Inflammatory macrophage treated with lipopolysaccharide for 4 hours (primary cell): ENCODE measurements at regions not wholly inside any gene's neighbourhood (a gene's known extent, or its start where the extent isn't known, plus 50 kb on each side); places are given as distances from the start of the nearest gene placed in this dataset.
"Not testable (repeated sequence)": the region's sequence is repeated elsewhere in the genome, so short reads cannot be mapped to it uniquely, and the experiment has no call there.

Experiments
- DNase-seq: peaks from one replicate; pipeline ENCODE4 v3.0.0-alpha.2; 2020

DNA sequence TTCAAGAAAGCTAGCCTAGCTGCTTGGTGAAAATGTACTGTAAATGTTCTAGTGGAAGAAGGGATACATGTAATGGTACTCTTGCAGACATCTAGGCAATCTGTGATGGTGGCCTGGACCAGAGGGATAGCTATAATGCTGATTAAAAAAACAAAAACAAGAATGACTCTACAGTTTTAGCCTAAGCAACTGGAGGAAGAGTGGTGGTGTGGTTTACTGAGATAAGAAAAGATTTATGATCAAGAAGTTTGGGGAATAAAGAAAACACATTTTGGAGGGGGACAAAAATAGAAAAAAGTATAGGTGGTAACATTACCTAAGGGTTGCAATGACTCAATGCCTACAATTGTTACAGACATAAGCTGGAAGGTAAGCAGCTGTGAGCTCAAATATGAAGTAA lies 1080.7 kb upstream of the CELF4 start:
- DNase-seq, result no peak

DNA sequence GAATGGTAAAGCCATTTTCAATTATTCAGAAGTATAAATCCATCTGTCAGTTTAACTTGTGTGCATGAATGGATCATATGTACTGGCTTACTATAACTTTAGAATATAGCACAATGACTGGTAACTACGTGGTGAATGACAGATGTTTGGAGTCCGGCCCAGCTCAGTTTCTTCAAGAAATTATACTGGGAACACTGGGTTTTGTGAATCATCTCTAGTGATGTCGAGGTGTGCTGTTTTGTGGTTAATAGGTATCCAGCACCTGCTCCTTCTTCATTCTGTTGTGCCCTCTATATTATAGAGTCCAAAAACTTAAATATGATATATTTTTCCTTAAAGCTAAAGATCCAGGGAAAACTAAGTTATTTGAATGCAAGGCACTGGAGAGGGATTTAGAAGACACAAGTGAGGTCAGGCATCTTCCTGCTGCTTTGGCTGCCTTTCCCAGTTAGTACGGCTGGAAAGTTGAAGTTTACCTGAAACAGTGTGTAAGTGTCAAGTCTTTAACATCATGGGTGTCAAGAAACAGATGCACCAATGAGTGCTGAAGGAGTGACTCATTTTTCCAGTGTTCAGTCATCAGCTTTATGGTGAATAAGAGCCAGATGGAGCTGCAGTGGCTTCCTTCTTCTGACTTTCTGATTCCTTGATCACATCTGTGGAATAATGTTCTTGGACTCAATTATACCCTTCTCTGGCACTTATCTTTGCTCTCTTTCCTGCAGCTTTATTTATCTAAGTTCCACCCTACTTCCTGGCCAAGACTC lies 1079.5 kb upstream of the CELF4 start:
- DNase-seq, result no peak

DNA sequence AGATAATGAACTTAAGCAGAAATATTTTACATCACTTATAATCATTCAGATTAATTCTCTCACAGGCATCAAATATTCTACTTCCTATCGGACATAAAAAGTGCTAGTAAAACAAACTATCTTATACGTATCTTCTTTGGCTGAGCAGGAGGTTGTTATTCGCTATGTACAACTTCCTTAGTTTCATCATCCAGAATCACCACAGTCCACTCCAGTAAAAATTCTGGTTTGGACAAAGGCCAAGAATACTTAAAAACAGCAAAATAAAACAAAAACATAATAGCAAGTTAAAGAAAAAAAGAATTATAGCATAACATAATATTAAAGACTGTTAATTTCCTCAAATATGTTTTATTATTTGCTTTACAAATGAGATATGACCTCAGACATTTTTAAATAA lies 1077.1 kb upstream of the CELF4 start:
- DNase-seq, result no peak

DNA sequence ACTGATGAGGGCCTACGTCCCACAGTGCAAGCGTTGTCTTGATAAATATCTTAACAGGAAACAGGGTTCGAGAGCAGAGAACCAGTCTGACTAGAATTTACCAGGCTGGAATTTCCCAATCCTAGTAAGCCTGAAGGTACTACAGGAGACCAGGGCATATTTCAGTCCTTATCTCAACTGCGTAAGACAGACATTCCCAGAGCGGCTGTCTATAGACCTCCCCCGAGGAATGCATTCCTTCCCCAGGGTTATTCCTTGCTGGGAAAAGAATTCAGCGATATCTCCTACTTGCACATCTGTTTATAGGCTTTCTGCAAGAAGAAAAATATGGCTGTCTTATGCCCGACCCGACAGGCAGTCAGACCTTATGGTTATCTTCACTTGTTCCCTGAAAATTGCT lies 1074.1 kb upstream of the CELF4 start:
- DNase-seq, result not testable (repeated sequence)

DNA sequence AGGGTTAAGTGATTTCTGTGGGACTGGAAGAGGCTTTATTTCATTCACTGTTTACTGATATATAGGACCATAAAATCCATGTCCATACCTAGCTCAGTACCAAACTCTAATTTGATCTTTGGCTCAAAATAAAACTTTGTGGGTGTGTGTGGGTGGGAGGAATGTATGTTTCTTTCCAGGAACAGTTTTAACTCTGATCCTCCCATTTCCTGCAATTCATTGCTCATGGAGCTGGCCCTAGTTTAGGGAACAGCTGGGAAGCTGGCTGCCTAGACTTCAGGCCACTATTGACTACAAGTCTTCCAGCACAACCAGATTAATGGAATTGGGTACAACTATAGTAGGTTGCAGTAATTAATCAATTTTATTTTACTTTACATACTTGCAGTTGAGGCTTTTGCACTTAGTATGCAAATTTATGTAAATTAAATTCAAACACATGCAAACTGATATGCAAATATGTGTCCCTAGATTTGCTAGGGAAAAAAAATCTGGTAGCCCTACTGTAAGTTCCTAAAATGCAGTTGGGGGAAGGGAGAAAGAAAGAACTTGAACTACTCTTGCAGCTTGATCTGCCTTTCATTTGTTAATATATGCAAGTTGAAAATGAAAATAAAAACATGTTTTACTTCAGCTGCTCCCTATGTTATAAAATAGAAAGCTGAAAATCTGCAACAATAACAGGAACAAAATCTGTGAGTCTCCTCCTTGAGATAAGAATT lies 1070.3 kb upstream of the CELF4 start:
- DNase-seq, result no peak

DNA sequence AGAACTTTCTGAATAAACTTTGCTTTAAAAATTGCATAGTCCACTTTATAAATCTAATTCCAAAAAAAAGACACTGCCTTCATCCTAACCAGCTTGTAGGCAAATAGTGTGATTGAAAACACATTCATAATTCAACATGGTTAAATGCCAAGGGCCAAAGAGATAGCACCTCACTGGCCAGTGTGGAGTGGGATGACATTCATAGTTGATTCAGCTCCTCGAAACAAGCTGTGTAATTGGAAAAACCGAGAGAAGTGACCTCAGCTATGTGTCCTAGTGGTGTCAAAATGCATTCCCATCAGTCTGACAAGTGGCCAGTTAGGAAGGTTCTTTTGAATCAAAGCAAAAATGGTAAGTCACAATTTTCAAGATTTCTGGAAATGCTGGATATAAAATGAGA lies 1068.5 kb upstream of the CELF4 start:
- no peak for DNase-seq

DNA sequence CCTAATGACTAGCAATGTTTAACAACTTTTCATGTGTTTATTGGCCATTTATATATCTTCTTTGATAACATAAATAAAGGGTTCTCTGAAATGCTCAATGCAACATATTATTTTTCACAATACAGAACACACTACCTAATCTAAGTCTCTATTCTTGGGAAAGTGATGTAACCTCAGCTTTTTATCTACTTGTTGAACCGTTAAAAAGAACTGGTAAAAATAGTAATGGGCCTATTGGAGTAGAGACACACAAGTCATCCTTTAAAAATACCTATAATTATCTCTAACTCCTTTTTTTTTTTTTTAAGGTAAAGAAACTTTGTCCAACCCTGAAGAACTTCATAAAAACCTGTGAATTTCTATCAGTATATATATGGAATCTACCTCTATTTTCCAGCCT lies 1067.7 kb upstream of the CELF4 start:
- DNase-seq, result no peak

DNA sequence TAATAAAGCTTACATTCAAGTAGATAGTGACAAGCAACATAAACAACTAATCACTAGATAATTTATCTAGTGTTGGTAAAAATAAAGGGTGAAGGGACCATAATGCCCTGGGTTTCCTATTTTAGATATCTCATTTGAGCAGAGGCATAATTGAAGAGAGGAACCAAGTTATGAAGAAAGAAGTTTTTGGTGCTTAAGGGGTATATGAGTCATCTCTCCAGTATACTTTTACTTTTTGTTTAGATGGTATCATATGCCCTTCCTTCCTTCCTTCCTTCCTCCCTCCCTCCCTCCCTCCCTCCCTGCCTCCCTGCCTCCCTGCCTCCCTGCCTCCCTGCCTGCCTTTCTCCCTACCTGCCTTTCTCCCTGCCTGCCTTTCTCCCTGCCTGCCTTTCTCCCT lies 1053.5 kb upstream of the CELF4 start:
- DNase-seq, result no peak

DNA sequence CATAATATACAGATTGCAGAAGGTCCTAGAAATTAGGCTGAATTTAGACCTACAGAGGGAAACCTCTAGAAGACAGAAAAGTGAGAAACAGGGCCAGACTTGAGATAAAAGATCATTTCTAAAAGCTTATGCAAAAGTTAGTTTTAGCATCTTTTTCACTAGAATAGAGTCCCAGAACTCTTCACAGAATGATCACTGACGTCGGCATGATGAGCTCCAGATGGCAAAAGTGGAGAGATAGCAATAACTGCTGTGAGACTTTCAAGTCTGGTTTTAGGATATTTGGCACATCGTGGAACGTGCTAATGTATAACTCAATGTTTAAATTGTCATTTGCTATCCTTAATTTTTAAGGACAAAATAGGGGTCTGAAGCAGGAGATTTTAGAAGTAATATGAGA lies 1050.7 kb upstream of the CELF4 start:
- no peak for DNase-seq

DNA sequence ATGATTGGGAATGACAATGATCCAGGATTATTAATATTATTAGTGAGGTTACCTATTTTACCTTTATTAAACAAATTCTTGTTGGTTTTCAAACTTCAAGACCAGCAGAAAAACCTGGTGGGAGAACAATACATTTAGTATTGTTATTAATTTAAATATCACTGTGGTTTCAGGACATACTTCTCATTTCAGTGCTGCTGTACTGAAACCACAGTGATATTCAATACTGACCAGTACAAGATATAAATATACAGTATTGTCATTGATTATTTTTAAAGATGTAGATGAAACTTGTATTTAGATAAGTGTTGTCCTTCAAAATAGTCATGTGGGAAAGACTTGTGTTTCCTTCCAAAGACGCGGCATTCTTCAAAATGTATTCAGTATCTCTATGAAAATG lies 1047.3 kb upstream of the CELF4 start:
- no peak for DNase-seq

DNA sequence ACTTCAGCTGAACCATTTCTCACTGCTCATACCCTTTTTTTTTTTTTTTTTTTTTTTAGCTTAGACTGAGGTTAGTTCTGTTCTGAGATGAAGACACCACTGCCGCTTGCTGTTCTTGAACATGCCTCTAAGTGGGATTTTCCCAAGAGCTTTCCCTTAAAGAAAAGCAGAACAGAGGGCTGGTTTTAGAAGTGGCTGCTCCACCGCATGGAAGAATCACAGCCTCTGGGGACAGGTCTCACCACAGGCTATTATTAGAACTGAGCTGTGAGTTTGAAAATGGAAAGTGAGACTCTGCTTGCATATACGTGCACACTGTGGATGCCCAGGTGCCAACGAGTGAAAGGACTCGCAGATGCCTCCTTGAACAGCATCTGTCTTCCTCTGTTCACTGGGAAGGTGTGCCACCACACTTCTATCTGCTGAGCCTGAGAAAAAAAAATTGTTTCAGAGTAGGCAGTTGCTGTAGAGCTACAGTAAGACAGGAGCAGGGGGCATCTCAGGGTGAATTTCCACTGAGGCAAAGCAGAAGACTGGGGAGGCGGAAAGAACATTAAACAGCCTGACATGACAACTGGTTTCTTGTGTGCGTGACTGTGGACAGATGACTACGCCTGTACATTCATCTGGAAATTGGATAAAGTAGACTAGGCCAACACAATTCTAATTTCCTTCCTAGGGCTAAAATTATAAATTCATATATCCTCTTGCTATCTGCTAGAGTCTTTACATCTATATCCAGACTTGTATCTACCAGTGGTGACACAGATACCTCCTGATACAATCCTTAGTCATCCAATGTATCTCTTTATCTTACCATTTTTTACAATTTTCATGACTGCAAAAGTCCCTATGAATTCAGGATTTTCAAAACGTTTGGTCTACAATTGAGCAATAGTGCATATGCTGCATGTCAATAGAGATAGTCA lies 1045.7 kb upstream of the CELF4 start:
- no peak for DNase-seq

DNA sequence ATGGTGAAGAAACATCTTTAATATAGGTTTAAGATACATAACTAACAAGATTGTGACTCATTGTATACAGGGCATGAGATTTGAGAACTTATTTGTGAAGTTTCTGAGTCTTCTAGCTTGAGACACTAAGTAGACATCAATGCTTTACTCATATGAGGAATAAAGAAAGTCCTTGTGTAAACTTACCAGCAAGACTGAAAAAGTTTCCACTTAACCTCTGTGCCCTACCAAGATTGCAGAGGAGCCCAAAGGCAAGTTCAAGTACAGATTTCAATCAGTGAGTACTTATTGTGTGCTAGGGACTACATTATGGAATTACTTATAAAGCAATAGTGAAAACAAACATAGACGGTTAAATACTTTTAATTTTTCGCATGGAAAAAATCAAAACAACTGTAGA lies 1041.2 kb upstream of the CELF4 start:
- no peak for DNase-seq

DNA sequence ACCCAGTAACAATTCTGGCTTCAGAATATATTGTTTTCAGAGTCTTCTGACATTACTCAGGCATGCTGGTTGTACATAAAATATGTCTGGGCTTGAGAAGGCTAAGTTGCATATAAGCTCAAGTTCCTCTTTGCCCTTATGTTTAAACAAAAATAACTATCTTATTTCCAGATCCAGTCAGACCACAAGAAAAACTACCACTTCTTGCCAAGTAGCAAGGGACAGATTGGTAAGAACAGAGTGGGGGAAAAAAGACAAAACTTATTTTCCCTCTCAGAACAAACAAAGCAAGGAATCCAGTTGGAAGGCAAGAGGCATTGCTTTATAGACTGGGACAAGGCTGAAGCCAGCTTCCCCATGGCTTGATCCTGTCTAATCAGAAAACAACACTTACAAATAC lies 1036.7 kb upstream of the CELF4 start:
- DNase-seq, result no peak

DNA sequence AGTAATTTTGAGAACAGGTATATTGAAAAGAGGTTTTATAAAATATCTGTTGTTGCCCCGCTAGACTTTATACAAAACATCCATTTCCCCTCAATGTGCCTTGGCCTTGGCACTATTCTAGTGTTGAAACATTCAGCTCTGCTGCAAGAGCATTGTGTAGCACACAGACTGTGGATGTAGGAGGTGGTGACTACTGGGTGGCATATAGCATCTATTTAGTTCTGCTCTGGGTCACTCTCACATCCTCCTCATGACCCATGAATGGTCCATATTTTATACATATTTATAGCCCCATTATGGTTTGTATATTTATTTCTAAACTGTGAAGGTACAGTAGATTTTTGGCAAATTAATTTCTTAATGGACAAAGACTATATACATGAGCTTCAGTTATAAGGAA lies 1022.0 kb upstream of the CELF4 start:
- no peak for DNase-seq

DNA sequence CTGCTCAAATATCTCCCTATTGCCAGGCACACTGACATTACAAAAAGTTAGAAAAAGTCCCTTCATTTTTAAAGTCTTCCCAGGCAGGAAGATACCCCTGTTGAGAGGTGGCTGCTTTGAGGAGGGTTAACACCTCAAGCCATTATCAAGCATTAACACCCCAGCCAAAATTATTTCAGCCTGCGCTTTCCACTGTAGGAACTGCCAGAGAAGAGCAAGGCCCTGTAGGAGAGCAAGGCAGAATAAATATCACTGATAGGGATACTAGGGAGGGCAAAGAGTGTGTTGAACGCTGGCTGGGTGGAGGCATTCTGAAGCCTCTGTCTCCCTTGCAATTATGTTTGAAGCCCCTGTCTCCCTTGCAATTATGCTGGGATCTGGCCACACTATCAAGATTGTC lies 1020.7 kb upstream of the CELF4 start:
- no peak for DNase-seq

DNA sequence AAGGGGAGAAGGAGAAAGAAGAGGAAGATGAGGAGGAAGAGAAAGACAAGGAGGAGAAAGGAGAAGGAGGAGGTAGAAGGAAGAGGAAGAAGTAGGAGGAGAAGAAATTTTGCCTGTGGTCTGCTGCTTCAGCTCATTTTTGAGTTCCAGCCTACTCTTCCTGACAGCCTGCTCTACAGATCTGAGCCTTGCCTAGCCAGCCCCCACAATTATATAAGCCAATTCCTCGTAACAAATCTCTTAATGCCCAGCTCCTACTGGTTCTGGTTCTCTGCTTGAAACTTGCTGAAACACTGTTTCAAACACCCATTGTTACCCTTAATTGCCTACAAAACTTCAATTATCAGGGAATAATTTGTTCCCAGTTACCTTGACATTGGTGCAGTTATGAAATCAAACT lies 1014.2 kb upstream of the CELF4 start:
- no peak for DNase-seq

DNA sequence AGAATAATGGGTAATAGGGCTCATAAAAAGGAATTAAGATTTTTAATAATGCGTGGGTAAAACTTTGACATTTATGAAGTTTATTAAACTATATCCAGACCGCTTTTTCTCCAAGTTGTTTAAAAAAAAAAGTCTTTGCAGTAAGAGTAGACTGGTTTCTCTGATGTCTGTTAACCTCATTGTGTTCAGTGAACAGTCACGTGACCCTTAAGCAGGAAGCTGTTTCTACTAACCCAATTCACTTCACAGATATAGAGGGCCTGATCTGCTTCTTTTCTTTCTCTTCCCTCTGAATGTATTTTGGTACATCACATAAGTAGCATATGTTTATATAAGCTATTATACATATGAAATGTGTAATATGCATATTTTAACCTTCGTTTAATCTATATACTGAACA lies 1011.3 kb upstream of the CELF4 start:
- DNase-seq, result no peak

DNA sequence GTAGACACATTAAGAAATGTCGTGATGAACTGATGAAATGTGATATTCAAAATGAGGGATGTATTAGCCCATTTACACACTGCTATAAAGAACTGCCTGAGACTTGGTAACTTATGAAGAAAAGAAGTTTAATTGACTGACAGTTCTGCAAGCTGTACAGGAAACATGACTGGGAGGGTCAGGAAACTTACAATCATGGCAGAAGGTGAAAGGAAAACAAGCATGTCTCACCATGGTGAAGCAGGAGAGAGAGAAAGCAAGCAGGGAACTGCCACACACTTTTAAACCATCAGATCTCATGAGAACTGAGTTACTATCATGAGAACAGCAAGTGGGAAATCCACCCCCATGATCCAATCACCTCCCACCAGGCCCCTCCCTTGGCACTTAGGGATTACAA lies 1010.8 kb upstream of the CELF4 start:
- DNase-seq, result no peak

DNA sequence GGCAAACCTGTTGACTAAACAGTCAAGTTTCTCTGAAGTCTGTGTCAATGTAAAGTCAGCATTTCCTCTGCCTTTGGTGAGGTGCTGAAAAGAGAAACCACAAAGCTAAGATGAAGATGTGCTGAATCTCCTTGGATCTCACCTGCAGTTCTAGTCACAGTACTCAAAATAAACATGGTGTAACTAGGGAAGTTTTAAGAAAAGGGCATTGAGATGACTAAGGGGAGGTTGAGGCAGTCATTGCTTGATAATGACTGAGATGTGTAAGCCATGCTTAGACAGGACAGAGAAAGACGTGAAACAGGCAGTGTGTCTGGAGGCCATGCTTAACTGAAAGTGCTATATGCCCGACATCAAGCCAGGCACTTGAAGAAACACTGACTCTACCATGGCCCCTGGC lies 1010.0 kb upstream of the CELF4 start:
- no peak for DNase-seq

DNA sequence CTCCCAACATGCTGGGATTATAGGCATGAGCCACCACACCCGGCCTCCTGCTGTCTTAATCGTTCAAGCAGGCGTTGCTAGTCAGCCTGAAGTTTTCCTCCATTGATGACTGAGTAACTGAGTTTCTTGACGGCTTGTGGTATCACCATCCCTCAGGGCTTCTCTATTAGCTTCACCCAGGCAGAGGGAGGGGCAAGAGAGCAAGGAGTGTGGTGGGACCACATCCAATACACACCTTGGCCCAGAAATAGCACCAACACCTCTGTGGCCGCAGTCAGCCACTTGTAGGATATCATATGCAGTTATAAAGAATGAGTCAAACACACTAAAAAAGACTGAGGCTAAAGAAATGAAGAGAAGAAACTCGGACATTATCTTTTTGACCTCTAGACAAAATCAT lies 1009.4 kb upstream of the CELF4 start:
- DNase-seq, result no peak

DNA sequence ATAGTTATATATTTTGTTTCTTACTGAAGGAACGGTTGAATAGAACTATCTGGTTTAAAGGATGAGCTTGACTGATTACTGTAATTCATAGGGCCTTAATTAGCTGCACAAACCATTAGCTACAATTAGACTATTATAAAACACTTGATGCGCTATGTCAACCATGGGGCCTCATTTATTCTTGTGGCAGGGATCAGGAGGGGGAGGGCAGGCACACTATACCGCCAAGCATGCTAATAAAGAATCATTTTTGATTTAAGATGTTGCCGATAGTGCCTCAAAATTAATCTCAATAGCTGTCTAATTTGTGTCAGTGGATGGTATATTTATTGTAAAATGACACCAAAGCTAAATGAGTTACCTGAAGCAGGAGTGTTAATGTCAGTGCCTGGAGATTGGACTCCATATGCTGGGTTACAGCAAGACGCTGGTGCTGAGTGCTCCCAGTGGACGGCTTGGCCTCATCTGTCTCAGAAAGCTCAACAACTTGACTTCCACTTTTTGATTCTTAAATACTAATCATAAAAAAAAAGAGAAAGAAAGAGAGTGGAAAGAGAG lies 1007.0 kb upstream of the CELF4 start:
- DNase-seq, result no peak

DNA sequence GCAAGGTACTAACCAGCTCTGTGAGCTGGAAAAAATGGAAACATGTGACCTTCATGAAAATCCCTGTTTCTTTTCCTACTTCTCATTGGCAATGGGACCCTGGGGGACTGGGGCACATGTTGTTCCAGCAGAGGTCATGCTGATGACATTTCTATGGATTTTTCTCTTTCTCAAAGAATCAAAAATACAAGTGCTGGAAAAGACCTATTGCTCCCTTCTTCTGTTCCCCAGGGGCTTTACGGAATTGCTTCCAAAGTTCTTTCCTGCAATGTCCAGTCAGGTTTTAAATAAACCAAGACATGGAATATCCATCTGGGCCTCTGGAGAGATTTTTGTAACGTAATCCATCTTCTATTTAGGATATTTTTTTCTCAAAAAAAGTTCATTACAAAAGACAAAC lies 1006.1 kb upstream of the CELF4 start:
- no peak for DNase-seq

DNA sequence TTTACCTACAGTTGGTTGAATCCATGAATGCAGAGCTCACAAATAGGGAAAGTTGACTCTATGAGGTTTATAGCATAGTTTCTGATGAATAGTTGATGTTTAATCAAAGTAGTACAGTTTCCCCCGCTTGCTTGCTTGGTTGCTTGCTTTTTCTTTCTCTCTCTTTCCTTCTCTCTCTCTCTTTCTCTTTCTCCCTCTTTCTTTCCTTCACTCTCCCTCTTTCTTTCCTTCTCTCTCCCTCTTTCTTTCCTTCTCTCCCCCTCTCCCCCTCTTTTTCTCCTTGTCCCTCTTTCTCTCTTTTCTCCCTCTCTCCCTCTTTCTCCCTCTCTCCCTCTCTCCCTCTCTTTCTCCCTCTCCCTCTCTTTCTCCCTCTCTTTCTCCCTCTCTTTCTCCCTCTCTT lies 999.9 kb upstream of the CELF4 start:
- no peak for DNase-seq
